ENCODE measurements at regions not wholly inside any gene's neighbourhood (a gene's known extent, or its start where the extent isn't known, plus 50 kb on each side); places are given as distances from the start of the nearest gene placed in this dataset.
"Not testable (repeated sequence)": the region's sequence is repeated elsewhere in the genome, so short reads cannot be mapped to it uniquely, and the experiment has no call there.

DNA sequence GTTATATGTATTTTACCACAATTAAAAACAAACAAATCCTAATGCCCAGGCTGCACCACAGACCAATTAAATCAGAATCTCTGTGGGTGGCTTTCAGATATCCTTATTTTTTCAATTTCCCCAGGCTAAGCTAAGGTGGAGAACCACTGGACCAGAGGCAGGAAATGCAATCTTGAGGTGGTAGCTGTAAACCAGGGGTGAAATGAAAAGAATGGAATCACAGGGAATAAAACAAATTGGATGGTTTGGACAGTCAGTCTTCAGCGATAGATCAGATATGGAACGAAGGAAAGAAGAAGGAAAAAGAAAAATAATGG, 215.4 kb downstream of the KCNRG start:
- Histone ChIP-seq H3K27me3 (no peaks in the 10 kb centered on the region), H3K4me1 (peaks cover 10 to 13% (median 11%) of the 10 kb centered on the region in 4 donors), H3K4me3 (no peak overlapping the region), H3K9me3 (no peaks in the 10 kb centered on the region), H3K27ac (peak overlapping the region in 3 of 4 donors; percentile 28 to 63 (median 40)), H3K36me3 (no peaks in the 10 kb centered on the region)
- ATAC-seq (ENCODE audit: low FRiP score in 2 of 2) (no peak), DNase-seq (no peak)
- WGBS, 2 donors = 89 to 94% methylated on average over 2 of the region's 2 CpGs
- no peak for TF ChIP-seq POLR2A (IDR thresholded peaks at IDR 0.05)
- TF ChIP-seq EP300 (IDR thresholded peaks at IDR 0.05) = no peak
- TF ChIP-seq POLR2AphosphoS5 (IDR thresholded peaks at IDR 0.05) = no peak
- TF ChIP-seq, protein P1, sequence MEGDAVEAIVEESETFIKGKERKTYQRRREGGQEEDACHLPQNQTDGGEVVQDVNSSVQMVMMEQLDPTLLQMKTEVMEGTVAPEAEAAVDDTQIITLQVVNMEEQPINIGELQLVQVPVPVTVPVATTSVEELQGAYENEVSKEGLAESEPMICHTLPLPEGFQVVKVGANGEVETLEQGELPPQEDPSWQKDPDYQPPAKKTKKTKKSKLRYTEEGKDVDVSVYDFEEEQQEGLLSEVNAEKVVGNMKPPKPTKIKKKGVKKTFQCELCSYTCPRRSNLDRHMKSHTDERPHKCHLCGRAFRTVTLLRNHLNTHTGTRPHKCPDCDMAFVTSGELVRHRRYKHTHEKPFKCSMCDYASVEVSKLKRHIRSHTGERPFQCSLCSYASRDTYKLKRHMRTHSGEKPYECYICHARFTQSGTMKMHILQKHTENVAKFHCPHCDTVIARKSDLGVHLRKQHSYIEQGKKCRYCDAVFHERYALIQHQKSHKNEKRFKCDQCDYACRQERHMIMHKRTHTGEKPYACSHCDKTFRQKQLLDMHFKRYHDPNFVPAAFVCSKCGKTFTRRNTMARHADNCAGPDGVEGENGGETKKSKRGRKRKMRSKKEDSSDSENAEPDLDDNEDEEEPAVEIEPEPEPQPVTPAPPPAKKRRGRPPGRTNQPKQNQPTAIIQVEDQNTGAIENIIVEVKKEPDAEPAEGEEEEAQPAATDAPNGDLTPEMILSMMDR (IDR thresholded peaks at IDR 0.05) = no peak

DNA sequence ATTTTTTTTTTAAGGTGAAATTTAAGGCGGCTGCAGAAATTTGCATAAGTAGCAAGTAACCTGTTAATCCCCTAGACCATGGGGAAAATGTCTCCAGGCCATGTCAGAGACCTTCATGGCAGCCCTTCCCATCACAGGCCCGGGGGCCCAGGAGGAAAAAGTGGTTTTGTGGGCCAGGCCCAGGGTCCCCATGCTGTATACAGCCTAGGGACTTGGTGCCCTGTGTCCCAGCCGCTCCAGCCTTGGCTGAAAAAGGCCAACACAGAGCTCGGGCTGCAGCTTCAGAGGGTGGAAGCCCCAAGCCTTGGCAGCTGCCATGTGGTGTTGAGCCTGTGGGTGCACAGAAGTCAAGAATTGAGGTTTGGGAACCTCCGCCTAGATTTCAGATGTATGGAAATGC, 218.3 kb downstream of the KCNRG start:
- WGBS, 2 donors = 96 to 97% methylated on average over 2 to 4 of the region's 5 CpGs
- H3K27ac ChIP-seq; ATAC-seq (ENCODE audit: low FRiP score in 2 of 2); H3K36me3 ChIP-seq; H3K27me3 ChIP-seq; H3K4me3 ChIP-seq; H3K9me3 ChIP-seq: not testable (repeated sequence)
- DNase-seq = peak in 1 of 2 donors; percentile 16
- H3K4me1 ChIP-seq = peaks cover 10 to 13% (median 11%) of the 10 kb centered on the region in 4 donors

DNA sequence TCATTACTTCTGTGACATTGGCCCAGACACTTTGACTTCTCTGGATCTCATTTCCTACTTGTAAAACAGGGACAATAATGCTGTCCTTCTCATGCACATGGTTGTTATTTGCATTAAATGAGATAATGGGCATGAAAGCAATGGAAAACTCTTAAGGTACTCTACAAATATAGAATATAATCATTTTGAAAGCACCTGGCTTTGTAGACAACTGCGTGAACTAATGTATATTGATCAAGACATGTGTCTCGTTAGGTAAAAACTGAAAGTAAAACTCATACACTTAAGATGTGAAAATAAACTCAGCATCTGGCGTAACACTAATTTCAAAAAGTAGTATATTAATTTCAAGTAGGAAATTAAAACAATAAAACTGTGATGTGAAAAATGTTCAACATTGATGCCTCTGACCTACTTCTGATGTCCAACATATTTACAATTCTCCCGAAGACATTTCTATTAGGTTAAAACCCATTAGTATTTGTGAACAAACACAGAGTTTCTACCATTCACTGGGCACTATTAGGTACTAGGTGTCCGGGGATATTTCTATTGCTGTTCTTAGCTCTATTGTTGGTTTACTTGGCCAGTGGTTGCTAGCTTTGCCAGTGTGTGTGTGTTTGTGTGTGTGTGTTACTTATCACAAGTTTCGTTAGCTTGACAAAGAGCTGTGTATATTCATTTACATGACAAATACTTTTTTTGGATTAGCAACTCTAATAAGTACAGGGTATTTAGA, 220.5 kb downstream of the KCNRG start:
- WGBS, 2 donors = 66 to 69% methylated on average over 6 of the region's 6 CpGs
- peak overlapping the region in 2 of 4 donors; percentile 1 to 8 for H3K4me3 ChIP-seq
- no peak overlapping the region for H3K27ac ChIP-seq
- no peaks in the 10 kb centered on the region for H3K27me3 ChIP-seq
- no peak for TF ChIP-seq POLR2AphosphoS5 (IDR thresholded peaks at IDR 0.05)
- TF ChIP-seq, protein P1 (IDR thresholded peaks at IDR 0.05) = no peak
- TF ChIP-seq POLR2A (IDR thresholded peaks at IDR 0.05) = no peak
- no peak for TF ChIP-seq EP300 (IDR thresholded peaks at IDR 0.05)
- peaks cover 0 to 4% (median under 1%) of the 10 kb centered on the region in 4 donors for H3K4me1 ChIP-seq
- H3K9me3 ChIP-seq = no peaks in the 10 kb centered on the region
- DNase-seq (no peak), ATAC-seq (ENCODE audit: low FRiP score in 2 of 2) (no peak)
- H3K36me3 ChIP-seq = no peaks in the 10 kb centered on the region

DNA sequence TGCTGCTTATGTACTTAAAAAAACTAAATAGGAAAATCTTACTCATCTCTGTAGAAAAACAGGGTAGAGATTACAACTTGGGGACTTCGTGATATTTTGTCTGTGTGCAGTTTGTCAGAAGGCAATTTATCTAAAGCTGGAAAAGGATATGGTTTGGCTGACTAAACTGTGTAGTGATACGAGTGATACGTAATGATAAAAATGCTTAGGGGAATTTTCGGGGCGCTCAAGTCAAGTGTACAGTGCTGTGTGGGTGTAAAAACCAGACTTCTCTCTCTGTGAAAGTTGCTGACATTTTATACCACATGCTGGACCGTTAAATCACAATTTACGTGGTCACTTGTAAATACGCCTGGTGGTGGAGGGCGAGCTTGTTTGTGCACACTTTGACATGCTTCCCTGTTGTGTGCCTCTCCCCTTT, 221.7 kb downstream of the KCNRG start:
- no peak for DNase-seq
- Histone ChIP-seq H3K27ac (no peak overlapping the region), H3K4me1 (no peaks in the 10 kb centered on the region), H3K27me3 (no peaks in the 10 kb centered on the region), H3K4me3 (no peak overlapping the region), H3K9me3 (no peaks in the 10 kb centered on the region), H3K36me3 (no peaks in the 10 kb centered on the region)
- ATAC-seq (ENCODE audit: low FRiP score in 2 of 2) = no peak
- 82 to 88% methylated on average over 9 of the region's 9 CpGs for WGBS, 2 donors
- TF ChIP-seq POLR2AphosphoS5 (IDR thresholded peaks at IDR 0.05) = no peak
- TF ChIP-seq, protein P1 (IDR thresholded peaks at IDR 0.05) = no peak
- TF ChIP-seq POLR2A (IDR thresholded peaks at IDR 0.05) = no peak
- TF ChIP-seq EP300 (IDR thresholded peaks at IDR 0.05) = no peak

DNA sequence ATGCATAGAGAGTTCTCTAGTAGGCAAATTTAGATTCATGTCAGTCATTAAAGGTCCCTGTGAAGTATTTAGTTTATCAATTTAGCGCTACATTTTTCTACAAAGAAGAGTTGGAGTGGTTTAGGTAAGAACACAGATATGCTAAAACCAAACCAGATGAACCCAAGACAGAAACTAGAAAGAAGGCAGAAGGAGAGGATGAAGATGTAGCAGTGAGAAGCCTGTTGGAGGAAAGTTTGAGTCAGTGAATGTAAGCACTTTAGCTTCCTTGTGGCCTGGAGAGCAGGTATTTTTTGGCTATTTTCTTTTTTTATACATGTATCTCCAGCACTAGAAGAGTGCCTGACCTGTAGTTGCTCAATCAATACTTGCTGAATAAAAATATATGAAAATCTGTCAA, 223.7 kb downstream of the KCNRG start:
- no peaks in the 10 kb centered on the region for H3K4me1 ChIP-seq
- DNase-seq (no peak), ATAC-seq (ENCODE audit: low FRiP score in 2 of 2) (no peak)
- TF ChIP-seq POLR2A (IDR thresholded peaks at IDR 0.05) (no peak), POLR2AphosphoS5 (IDR thresholded peaks at IDR 0.05) (no peak), EP300 (IDR thresholded peaks at IDR 0.05) (no peak)
- TF ChIP-seq, protein P1 (IDR thresholded peaks at IDR 0.05) = no peak
- WGBS, 2 donors = 96 to 100% methylated on average over 1 of the region's 1 CpG
- no peaks in the 10 kb centered on the region for H3K27me3 ChIP-seq
- no peak overlapping the region for H3K4me3 ChIP-seq
- H3K9me3 ChIP-seq = no peaks in the 10 kb centered on the region
- no peak overlapping the region for H3K27ac ChIP-seq
- H3K36me3 ChIP-seq = no peaks in the 10 kb centered on the region
